Lung (tissue), 11 donors: ENCODE measurements at regions not wholly inside any gene's neighbourhood (a gene's known extent, or its start where the extent isn't known, plus 50 kb on each side); places are given as distances from the start of the nearest gene placed in this dataset.

Experiments used
- ATAC-seq: fragments of 200-7000 bp; cut with Tn5 transposase; one replicate; pipeline ENCODE4 v1.9.1; 2020; ENCODE audit warnings: moderate number of reproducible peaks; ENCODE audit not compliant: insufficient read depth, low FRiP score
- DNase-seq, 3 donors: peaks; one replicate each; pipeline ENCODE4 v3.0.0-alpha.2; 2013 to 2017
- H3K27ac ChIP-seq, 2 donors: one replicate each; pipeline ENCODE4 v1.5.1; 2013; ENCODE audit warnings: mild to moderate bottlenecking in 2 of 2, moderate library complexity in 2 of 2, control low read depth in 1 of 2, inconsistent platforms in 1 of 2, low read depth in 1 of 2, low read length in 1 of 2
- H3K27me3 ChIP-seq, 3 donors: one replicate each; pipeline ENCODE4 v1.5.1; 2013; ENCODE audit warnings: low read length in 2 of 3; ENCODE audit not compliant: control insufficient read depth in 3 of 3, insufficient read depth in 3 of 3
- H3K36me3 ChIP-seq, 4 donors: one replicate each; pipeline ENCODE4 v1.5.1; 2013; ENCODE audit warnings: low read length in 4 of 4, mild to moderate bottlenecking in 1 of 4, moderate library complexity in 1 of 4; ENCODE audit not compliant: control insufficient read depth in 4 of 4, insufficient read depth in 4 of 4
- H3K4me1 ChIP-seq, 5 donors: one replicate each; pipeline ENCODE4 v1.5.1; 2013; ENCODE audit warnings: low read length in 5 of 5, mild to moderate bottlenecking in 2 of 5, moderate library complexity in 1 of 5; ENCODE audit not compliant: control insufficient read depth in 5 of 5, insufficient read depth in 5 of 5
- H3K4me3 ChIP-seq: one replicate; pipeline ENCODE4 v1.5.1; 2013; ENCODE audit warnings: mild to moderate bottlenecking, control low read depth, moderate library complexity
- H3K9ac ChIP-seq, 2 donors: one replicate each; pipeline ENCODE4 v1.5.1; 2013; ENCODE audit warnings: low read length in 2 of 2, control low read depth in 1 of 2; ENCODE audit not compliant: insufficient read depth in 1 of 2
- H3K9me3 ChIP-seq, 4 donors: one replicate each; pipeline ENCODE4 v1.5.1; 2013; ENCODE audit warnings: low read length in 3 of 4, mild to moderate bottlenecking in 1 of 4, moderate library complexity in 1 of 4; ENCODE audit not compliant: control insufficient read depth in 4 of 4, insufficient read depth in 3 of 4
- CTCF ChIP-seq: IDR thresholded peaks from 2 replicates; pipeline ENCODE4 v1.5.1; 2012; ENCODE audit warnings: mild to moderate bottlenecking; ENCODE audit errors: control extremely low read depth, extremely low read depth
- WGBS, 2 donors: extraction: QIAGEN DNeasy Blood & Tissue Kit; methylation state at CpG; one replicate each; pipeline ENCODE4 v1.1.7; 2013; 5-methylcytosine and 5-hydroxymethylcytosine counted together
- donor health status: control.
- donor health status: control.
- donor health status: Bipolar disorder and iron deficiency.
- donor health status: healthy.
- donor health status: DM: yes; HTN: yes; CAD: no.

DNA sequence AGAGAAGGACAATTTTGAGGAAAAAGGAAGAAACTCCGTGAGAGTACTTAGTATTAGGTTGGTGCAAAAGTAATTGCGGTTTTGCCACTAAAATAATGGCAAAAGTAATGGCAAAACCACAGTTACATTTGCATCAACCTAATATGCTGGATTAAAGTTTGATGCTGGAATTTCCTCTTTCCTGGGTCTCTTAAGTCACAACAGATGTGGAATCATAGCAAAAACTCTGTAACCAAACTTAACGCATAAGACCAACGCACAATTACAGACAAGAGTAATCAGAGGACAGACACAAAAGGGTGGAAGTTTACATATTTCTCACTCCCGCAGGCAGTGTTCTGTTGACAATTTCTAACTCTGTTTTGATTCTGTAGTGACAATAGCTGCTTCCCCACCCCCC lies 182.4 kb downstream of the BACH1 start:
- H3K9ac ChIP-seq = no peak overlapping the region
- ATAC-seq = no peak
- TF ChIP-seq CTCF = no peak

DNA sequence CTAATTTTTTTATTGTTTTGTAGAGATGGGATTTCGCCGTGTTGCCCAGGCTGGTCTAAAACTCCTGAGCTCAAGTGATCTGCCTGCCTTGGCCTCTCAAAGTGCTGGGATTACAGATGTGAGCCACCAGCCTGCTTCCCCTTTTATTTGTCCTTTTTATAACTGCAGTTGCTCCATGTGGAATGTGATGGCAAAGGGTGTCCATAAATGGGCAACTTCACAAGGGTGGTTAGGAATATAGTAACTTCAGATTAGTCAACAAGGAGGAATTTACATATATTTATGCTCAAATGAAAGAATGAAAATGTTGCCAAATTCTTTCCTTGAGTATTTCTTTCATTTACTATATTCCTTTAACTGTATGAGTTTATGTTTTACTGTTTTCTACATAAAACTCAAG lies 182.9 kb downstream of the BACH1 start:
- Histone ChIP-seq H3K9ac (no peak overlapping the region), H3K27me3 (no peaks in the 10 kb centered on the region), H3K27ac (no peak overlapping the region), H3K36me3 (no peaks in the 10 kb centered on the region), H3K4me1 (peaks cover 0 to 6% (median 2%) of the 10 kb centered on the region in 5 donors), H3K4me3 (no peak overlapping the region), H3K9me3 (peaks cover 0 to 2% (median 0%) of the 10 kb centered on the region in 4 donors)
- no peak for TF ChIP-seq CTCF
- ATAC-seq (no peak), DNase-seq (no peak)
- 89 to 90% methylated on average over 2 of the region's 2 CpGs for WGBS, 2 donors

More for the DNA sequence above, 182.4 kb downstream of the BACH1 start:
- Histone ChIP-seq H3K4me1 (peaks cover 0 to 6% (median 2%) of the 10 kb centered on the region in 5 donors), H3K27me3 (no peaks in the 10 kb centered on the region), H3K36me3 (no peaks in the 10 kb centered on the region), H3K27ac (no peak overlapping the region), H3K9me3 (peaks cover 0 to 2% (median 0%) of the 10 kb centered on the region in 4 donors), H3K4me3 (no peak overlapping the region)
- no peak for DNase-seq
- 93 to 96% methylated on average over 5 of the region's 5 CpGs for WGBS, 2 donors

DNA sequence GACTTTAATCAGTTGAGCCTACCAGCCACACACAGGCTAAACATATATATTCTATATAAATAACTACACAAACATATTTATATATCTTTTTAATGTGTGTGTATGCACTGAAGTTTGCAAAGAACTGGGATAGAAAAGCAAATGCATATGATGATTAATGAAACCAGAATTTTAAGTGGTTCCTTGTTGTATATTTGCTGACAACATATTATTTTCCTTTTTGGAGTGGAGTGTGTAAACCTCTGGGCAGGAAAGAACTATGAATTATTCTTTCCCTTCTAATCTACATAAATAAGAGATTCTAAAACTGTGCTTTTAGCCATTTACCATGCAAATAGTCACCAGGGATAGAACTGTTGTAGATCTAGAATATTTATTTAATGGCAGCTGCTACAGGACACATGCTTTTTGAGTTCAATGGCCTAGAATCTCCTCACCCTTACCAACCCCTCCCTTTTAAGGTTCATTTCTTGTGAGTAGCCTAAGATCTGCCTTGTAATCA lies 187.6 kb downstream of the BACH1 start:
- DNase-seq = no peak
- no peaks in the 10 kb centered on the region for H3K36me3 ChIP-seq
- no peaks in the 10 kb centered on the region for H3K27me3 ChIP-seq
- no peaks in the 10 kb centered on the region for H3K4me1 ChIP-seq
- no peaks in the 10 kb centered on the region for H3K9me3 ChIP-seq
- no peak for ATAC-seq
- no peak for TF ChIP-seq CTCF
- H3K4me3 ChIP-seq = no peak overlapping the region
- no peak overlapping the region for H3K27ac ChIP-seq
- H3K9ac ChIP-seq = no peak overlapping the region
